SU-DHL-6 (cell line): ENCODE measurements at regions not wholly inside any gene's neighbourhood (a gene's known extent, or its start where the extent isn't known, plus 50 kb on each side); places are given as distances from the start of the nearest gene placed in this dataset.

Source experiments
- H2AFZ ChIP-seq: fragments of 200-600 bp; sonication (generic); 2 replicates; pipeline ENCODE4 v1.6.1; 2014; ENCODE audit warnings: low read depth, mild to moderate bottlenecking, moderate library complexity, mixed read lengths, antibody characterized with exemption, low read length; ENCODE audit not compliant: severe bottlenecking
- H3F3A ChIP-seq: fragments of 200-600 bp; shearing (Covaris generic); 2 replicates; pipeline ENCODE4 v1.6.0; 2016; ENCODE audit warnings: antibody characterized with exemption, mild to moderate bottlenecking; ENCODE audit not compliant: insufficient read depth
- H3K27ac ChIP-seq: fragments of 200-600 bp; sonication (generic); 2 replicates; pipeline ENCODE4 v1.5.1; 2016; ENCODE audit warnings: low read depth, mild to moderate bottlenecking, low read length, moderate library complexity, mixed read lengths
- H3K27me3 ChIP-seq: fragments of 200-600 bp; sonication (generic), shearing (Covaris generic); 2 replicates; pipeline ENCODE4 v1.6.0; 2014; ENCODE audit warnings: mild to moderate bottlenecking, low read length
- H3K36me3 ChIP-seq: fragments of 200-600 bp; sonication (generic); 2 replicates; pipeline ENCODE4 v1.6.1; 2014; ENCODE audit warnings: mild to moderate bottlenecking, low read length, mixed read lengths
- H3K4me2 ChIP-seq: fragments of 300-600, 200-600 bp; shearing (Covaris generic), sonication (generic); 2 replicates; pipeline ENCODE4 v1.6.0; 2014; ENCODE audit warnings: low read length, low read depth, mild to moderate bottlenecking; ENCODE audit not compliant: poor library complexity, severe bottlenecking
- H3K4me3 ChIP-seq: fragments of 200-600 bp; sonication (generic); 2 replicates; pipeline ENCODE4 v1.5.1; 2014; ENCODE audit warnings: antibody characterized with exemption, low read length, mild to moderate bottlenecking, mixed read lengths; ENCODE audit not compliant: insufficient read depth, poor library complexity, severe bottlenecking
- H3K79me2 ChIP-seq: fragments of 200-600 bp; sonication (generic); 2 replicates; pipeline ENCODE4 v1.6.1; 2014; ENCODE audit warnings: mild to moderate bottlenecking, low read length, moderate library complexity; ENCODE audit not compliant: insufficient read depth
- H3K9ac ChIP-seq: fragments of 200-600 bp; sonication (generic); 2 replicates; pipeline ENCODE4 v1.7.0; 2014; ENCODE audit warnings: mild to moderate bottlenecking, low read length
- H3K9me2 ChIP-seq: fragments of 200-600 bp; sonication (generic); replicated peaks from 2 replicates; pipeline ENCODE4 v1.6.1; 2014; ENCODE audit warnings: low read length; ENCODE audit not compliant: insufficient read depth
- H3K9me3 ChIP-seq: fragments of 200-600 bp; sonication (generic); 2 replicates; pipeline ENCODE4 v1.6.1; 2014; ENCODE audit warnings: low read length, mixed read lengths; ENCODE audit not compliant: insufficient read depth
- H4K20me1 ChIP-seq: fragments of 200-600 bp; sonication (generic); 2 replicates; pipeline ENCODE4 v1.6.1; 2014; ENCODE audit warnings: low read depth, mild to moderate bottlenecking, antibody characterized with exemption, low read length, moderate library complexity, mixed read lengths
- EZH2phosphoT487 ChIP-seq: fragments of 200-600 bp; sonication (generic), shearing (Covaris generic); conservative IDR thresholded peaks from 2 replicates; pipeline ENCODE4 v1.6.1; 2018; ENCODE audit warnings: mild to moderate bottlenecking, antibody characterized with exemption, low read length, moderate library complexity, mixed read lengths
- TF ChIP-seq, protein P1 (sequence below): fragments of 200-600 bp; sonication (generic); IDR thresholded peaks from one replicate; pipeline ENCODE4 v1.5.1; 2017; ENCODE audit warnings: antibody characterized with exemption, mild to moderate bottlenecking, low read length, moderate library complexity; ENCODE audit not compliant: insufficient read depth, poor library complexity, severe bottlenecking

DNA sequence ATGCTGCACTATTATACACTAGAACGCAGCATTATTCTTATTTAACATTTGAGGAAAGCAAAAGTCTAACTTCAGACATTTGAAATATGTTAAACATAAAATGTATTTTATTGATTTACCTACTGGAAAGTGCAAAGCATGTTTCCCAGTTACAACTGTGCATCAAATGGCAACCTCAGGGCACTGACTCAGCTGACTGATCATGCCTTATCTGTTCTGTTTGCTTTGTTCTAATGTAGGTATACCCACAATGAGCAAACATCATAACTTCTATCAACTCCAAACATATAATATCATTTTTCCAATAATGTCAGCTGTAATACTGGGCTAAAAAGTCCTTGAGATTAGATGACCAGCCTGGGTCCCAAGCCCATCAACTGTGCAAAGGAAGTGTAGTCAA is 431.0 kb downstream of the FOXG1 start:
- no peaks in the 10 kb centered on the region for H3K9me3 ChIP-seq
- no peaks in the 10 kb centered on the region for H4K20me1 ChIP-seq
- H3K9me2 ChIP-seq: no peaks in the 10 kb centered on the region
- no peak overlapping the region for H3K4me3 ChIP-seq
- TF ChIP-seq, protein P1, sequence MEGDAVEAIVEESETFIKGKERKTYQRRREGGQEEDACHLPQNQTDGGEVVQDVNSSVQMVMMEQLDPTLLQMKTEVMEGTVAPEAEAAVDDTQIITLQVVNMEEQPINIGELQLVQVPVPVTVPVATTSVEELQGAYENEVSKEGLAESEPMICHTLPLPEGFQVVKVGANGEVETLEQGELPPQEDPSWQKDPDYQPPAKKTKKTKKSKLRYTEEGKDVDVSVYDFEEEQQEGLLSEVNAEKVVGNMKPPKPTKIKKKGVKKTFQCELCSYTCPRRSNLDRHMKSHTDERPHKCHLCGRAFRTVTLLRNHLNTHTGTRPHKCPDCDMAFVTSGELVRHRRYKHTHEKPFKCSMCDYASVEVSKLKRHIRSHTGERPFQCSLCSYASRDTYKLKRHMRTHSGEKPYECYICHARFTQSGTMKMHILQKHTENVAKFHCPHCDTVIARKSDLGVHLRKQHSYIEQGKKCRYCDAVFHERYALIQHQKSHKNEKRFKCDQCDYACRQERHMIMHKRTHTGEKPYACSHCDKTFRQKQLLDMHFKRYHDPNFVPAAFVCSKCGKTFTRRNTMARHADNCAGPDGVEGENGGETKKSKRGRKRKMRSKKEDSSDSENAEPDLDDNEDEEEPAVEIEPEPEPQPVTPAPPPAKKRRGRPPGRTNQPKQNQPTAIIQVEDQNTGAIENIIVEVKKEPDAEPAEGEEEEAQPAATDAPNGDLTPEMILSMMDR: no peak
- no peak for TF ChIP-seq EZH2phosphoT487
- no peaks in the 10 kb centered on the region for H3K79me2 ChIP-seq
- H3F3A ChIP-seq: no peaks in the 10 kb centered on the region
- H3K27me3 ChIP-seq: no peaks in the 10 kb centered on the region
- H2AFZ ChIP-seq: no peak overlapping the region
- H3K27ac ChIP-seq: no peak overlapping the region
- no peaks in the 10 kb centered on the region for H3K36me3 ChIP-seq
- H3K4me2 ChIP-seq: no peak overlapping the region
- H3K9ac ChIP-seq: no peak overlapping the region

GRCh38 chr14:29205658-29206057 is 439.1 kb downstream of the FOXG1 start:
- Histone ChIP-seq H3K4me2 (no peak overlapping the region), H3K9me2 (no peaks in the 10 kb centered on the region), H3K27ac (no peak overlapping the region), H3K9ac (no peak overlapping the region), H3K36me3 (no peaks in the 10 kb centered on the region), H2AFZ (no peak overlapping the region), H3F3A (no peaks in the 10 kb centered on the region), H3K4me3 (no peak overlapping the region), H3K27me3 (no peaks in the 10 kb centered on the region), H3K9me3 (no peaks in the 10 kb centered on the region), H4K20me1 (no peaks in the 10 kb centered on the region), H3K79me2 (no peaks in the 10 kb centered on the region)
- TF ChIP-seq, protein P1: no peak
- no peak for TF ChIP-seq EZH2phosphoT487

- Histone ChIP-seq H3F3A (no peaks in the 10 kb centered on the region), H3K79me2 (no peaks in the 10 kb centered on the region), H3K36me3 (no peaks in the 10 kb centered on the region), H3K9me2 (no peaks in the 10 kb centered on the region), H3K27me3 (no peaks in the 10 kb centered on the region), H4K20me1 (no peaks in the 10 kb centered on the region), H3K9ac (no peak overlapping the region), H3K9me3 (no peaks in the 10 kb centered on the region), H3K27ac (no peak overlapping the region), H3K4me3 (no peak overlapping the region), H2AFZ (no peak overlapping the region), H3K4me2 (no peak overlapping the region)
- TF ChIP-seq EZH2phosphoT487: no peak
- TF ChIP-seq, protein P1: no peak
Observed at GRCh38 chr14:29215853-29216252, 449.3 kb downstream of the FOXG1 start.
